T-helper 1 cell treated with Interleukin-12 subunit alpha and Interleukin-12 subunit beta and Interleukin-4 antibody, amounts not matched to agents 30 ng/mL and 1 ng/mL, for 36 hours (primary cell): ENCODE measurements at regions not wholly inside any gene's neighbourhood (a gene's known extent, or its start where the extent isn't known, plus 50 kb on each side); places are given as distances from the start of the nearest gene placed in this dataset.
"Not testable (repeated sequence)": the region's sequence is repeated elsewhere in the genome, so short reads cannot be mapped to it uniquely, and the experiment has no call there.

ENCODE experiments used
- intact Hi-C: fragments of 100-400 bp; cut with micrococcal nuclease; formaldehyde crosslinking; loops from one replicate; pipeline ENCODE4 v1.15.1; 2024

GRCh38 chr12:127608359-127608758, 658.6 kb upstream of the TMEM132C start:
- intact Hi-C loops = not testable (repeated sequence)

- intact Hi-C loops = no loop called here
Observed at GRCh38 chr12:127613056-127613455, 653.9 kb upstream of the TMEM132C start.

- intact Hi-C loops = no loop called here
Observed at GRCh38 chr12:127619869-127620734, 646.9 kb upstream of the TMEM132C start.

- intact Hi-C loops = no loop called here
Observed at GRCh38 chr12:127620735-127621355, 646.1 kb upstream of the TMEM132C start.

- intact Hi-C loops = no loop called here
Observed at GRCh38 chr12:127621366-127621765, 645.6 kb upstream of the TMEM132C start.

GRCh38 chr12:127623362-127623761, 643.6 kb upstream of the TMEM132C start:
- intact Hi-C loops = no loop called here

GRCh38 chr12:127625176-127625771, 641.7 kb upstream of the TMEM132C start:
- intact Hi-C loops = no loop called here

- intact Hi-C loops = no loop called here
Observed at GRCh38 chr12:127628645-127629044, 638.3 kb upstream of the TMEM132C start.

GRCh38 chr12:127629066-127629820, 637.7 kb upstream of the TMEM132C start:
- intact Hi-C loops = no loop called here

- intact Hi-C loops = no loop called here
Observed at GRCh38 chr12:127632461-127632860, 634.5 kb upstream of the TMEM132C start.

GRCh38 chr12:127635838-127636237, 631.1 kb upstream of the TMEM132C start:
- intact Hi-C loops = no loop called here

- intact Hi-C loops = no loop called here
Observed at GRCh38 chr12:127636882-127637281, 630.1 kb upstream of the TMEM132C start.

- intact Hi-C loops = no loop called here
Observed at GRCh38 chr12:127640181-127640886, 626.6 kb upstream of the TMEM132C start.

- intact Hi-C loops = no loop called here
Observed at GRCh38 chr12:127642208-127642607, 624.8 kb upstream of the TMEM132C start.

- intact Hi-C loops = no loop called here
Observed at GRCh38 chr12:127648321-127648720, 618.6 kb upstream of the TMEM132C start.

- intact Hi-C loops = no loop called here
Observed at GRCh38 chr12:127649961-127650360, 617.0 kb upstream of the TMEM132C start.

GRCh38 chr12:127650626-127651025, 616.3 kb upstream of the TMEM132C start:
- intact Hi-C loops = no loop called here

- intact Hi-C loops = no loop called here
Observed at GRCh38 chr12:127652281-127652680, 614.7 kb upstream of the TMEM132C start.

GRCh38 chr12:127654383-127654985, 612.5 kb upstream of the TMEM132C start:
- intact Hi-C loops = no loop called here

GRCh38 chr12:127655691-127656090, 611.3 kb upstream of the TMEM132C start:
- intact Hi-C loops = no loop called here

- intact Hi-C loops = no loop called here
Observed at GRCh38 chr12:127656266-127656665, 610.7 kb upstream of the TMEM132C start.
